Astrocyte (in vitro differentiated cells and primary cell): ENCODE measurements at regions not wholly inside any gene's neighbourhood (a gene's known extent, or its start where the extent isn't known, plus 50 kb on each side); places are given as distances from the start of the nearest gene placed in this dataset.
"Not testable (repeated sequence)": the region's sequence is repeated elsewhere in the genome, so short reads cannot be mapped to it uniquely, and the experiment has no call there.

Source experiments
- DNase-seq: peaks from one replicate; pipeline ENCODE4 v3.0.0-alpha.2; 2010; ENCODE audit warnings: low read depth
- FAIRE-seq: peaks from 2 replicates; lab custom pipeline; 2011; peaks lifted over from hg19 to GRCh38; lab: Jason Lieb, UNC
- H2AFZ ChIP-seq: 2 replicates; pipeline ENCODE4 v1.6.0; 2012; ENCODE audit warnings: low read depth, low read length, inconsistent platforms
- H3K27ac ChIP-seq: 2 replicates; pipeline ENCODE4 v1.5.1; 2011; ENCODE audit warnings: low read depth, low read length, inconsistent platforms
- H3K27me3 ChIP-seq: 2 replicates; pipeline ENCODE4 v1.6.0; 2011; ENCODE audit warnings: low read length, inconsistent platforms; ENCODE audit not compliant: insufficient read depth
- H3K36me3 ChIP-seq: 2 replicates; pipeline ENCODE4 v1.5.1; 2011; ENCODE audit warnings: low read length, inconsistent platforms; ENCODE audit not compliant: insufficient read depth
- H3K4me1 ChIP-seq: 2 replicates; pipeline ENCODE4 v1.5.1; 2011; ENCODE audit warnings: low read length, inconsistent platforms; ENCODE audit not compliant: insufficient read depth
- H3K4me2 ChIP-seq: 2 replicates; pipeline ENCODE4 v1.6.0; 2012; ENCODE audit warnings: low read length, inconsistent platforms
- H3K4me3 ChIP-seq: 2 replicates; pipeline ENCODE4 v1.5.1; 2011; ENCODE audit warnings: low read depth, mild to moderate bottlenecking, low read length, inconsistent platforms; ENCODE audit not compliant: insufficient read depth
- H3K79me2 ChIP-seq: 2 replicates; pipeline ENCODE4 v1.6.0; 2012; ENCODE audit warnings: mild to moderate bottlenecking, low read length, inconsistent platforms; ENCODE audit not compliant: insufficient read depth
- H3K9ac ChIP-seq: 2 replicates; pipeline ENCODE4 v1.6.0; 2012; ENCODE audit warnings: mild to moderate bottlenecking, low read length, inconsistent platforms
- H3K9me3 ChIP-seq: 2 replicates; pipeline ENCODE4 v1.5.1; 2012; ENCODE audit warnings: low read depth, mild to moderate bottlenecking, low read length, inconsistent platforms; ENCODE audit not compliant: insufficient read depth
- H4K20me1 ChIP-seq: 2 replicates; pipeline ENCODE4 v1.6.0; 2012; ENCODE audit warnings: low read length, inconsistent platforms; ENCODE audit not compliant: insufficient read depth
- H3K27ac Mint-ChIP-seq: one replicate; pipeline ENCODE4 v1.8.0; 2021; ENCODE audit warnings: mild to moderate bottlenecking, mixed read lengths; ENCODE audit not compliant: unreplicated experiment
- H3K27me3 Mint-ChIP-seq: one replicate; pipeline ENCODE4 v1.8.0; 2021; ENCODE audit warnings: low read depth, mixed read lengths; ENCODE audit not compliant: unreplicated experiment
- H3K36me3 Mint-ChIP-seq: one replicate; pipeline ENCODE4 v1.8.0; 2021; ENCODE audit warnings: low read depth, mixed read lengths; ENCODE audit not compliant: unreplicated experiment
- H3K4me1 Mint-ChIP-seq: one replicate; pipeline ENCODE4 v1.8.0; 2021; ENCODE audit warnings: low read depth, mixed read lengths; ENCODE audit not compliant: unreplicated experiment
- H3K4me3 Mint-ChIP-seq: one replicate; pipeline ENCODE4 v1.8.0; 2021; ENCODE audit warnings: mild to moderate bottlenecking, moderate library complexity, mixed read lengths; ENCODE audit not compliant: unreplicated experiment
- H3K9me3 Mint-ChIP-seq: one replicate; pipeline ENCODE4 v1.8.0; 2021; ENCODE audit warnings: mild to moderate bottlenecking, mixed read lengths; ENCODE audit not compliant: unreplicated experiment
- CTCF ChIP-seq: IDR thresholded peaks from 2 replicates; pipeline ENCODE4 v1.5.1; 2011; ENCODE audit warnings: low read depth, mild to moderate bottlenecking, inconsistent platforms, low read length, moderate library complexity; ENCODE audit not compliant: insufficient read depth
- EZH2 ChIP-seq: IDR thresholded peaks from 2 replicates; pipeline ENCODE4 v1.6.1; 2012; ENCODE audit warnings: mild to moderate bottlenecking, low read length, inconsistent platforms; ENCODE audit not compliant: insufficient read depth

- no peak overlapping the region for H2AFZ ChIP-seq
- DNase-seq (no peak), FAIRE-seq (no peak)
- no peak overlapping the region for H3K4me2 ChIP-seq
- H3K27ac ChIP-seq = no peak overlapping the region
- H3K27me3 ChIP-seq = no peaks in the 10 kb centered on the region
- no peak overlapping the region for H3K9ac ChIP-seq
- no peaks in the 10 kb centered on the region for H3K36me3 ChIP-seq
- Mint-ChIP-seq H3K36me3 (peaks cover 6% of the 10 kb centered on the region), H3K4me3 (no peak overlapping the region), H3K27me3 (no peaks in the 10 kb centered on the region), H3K9me3 (peaks cover 18% of the 10 kb centered on the region), H3K4me1 (peaks cover 11% of the 10 kb centered on the region), H3K27ac (no peak overlapping the region)
- H3K9me3 ChIP-seq = peaks cover 7% of the 10 kb centered on the region
- H4K20me1 ChIP-seq = no peaks in the 10 kb centered on the region
- H3K4me1 ChIP-seq = no peaks in the 10 kb centered on the region
- H3K79me2 ChIP-seq = no peaks in the 10 kb centered on the region
- no peak overlapping the region for H3K4me3 ChIP-seq
- TF ChIP-seq CTCF = no peak
- no peak for TF ChIP-seq EZH2
Observed at GRCh38 chr12:92393504-92393903, 247.9 kb upstream of the BTG1 start.

- not testable (repeated sequence) for H3K9ac ChIP-seq, H3K4me3 ChIP-seq, FAIRE-seq, H3K27ac Mint-ChIP-seq, H3K36me3 ChIP-seq, H3K4me1 ChIP-seq, H4K20me1 ChIP-seq, H3K4me2 ChIP-seq, H2AFZ ChIP-seq, H3K27me3 ChIP-seq, H3K27me3 Mint-ChIP-seq, H3K79me2 ChIP-seq, H3K9me3 ChIP-seq, DNase-seq, H3K27ac ChIP-seq, H3K4me3 Mint-ChIP-seq, H3K4me1 Mint-ChIP-seq, H3K36me3 Mint-ChIP-seq
- H3K9me3 Mint-ChIP-seq = peaks cover 18% of the 10 kb centered on the region
Observed at GRCh38 chr12:92391726-92392125, 246.1 kb upstream of the BTG1 start.

GRCh38 chr12:92389466-92389865 lies 243.8 kb upstream of the BTG1 start:
- Histone ChIP-seq H4K20me1 (no peaks in the 10 kb centered on the region), H3K4me1 (no peaks in the 10 kb centered on the region), H3K9ac (no peak overlapping the region), H3K79me2 (no peaks in the 10 kb centered on the region), H3K9me3 (peaks cover 7% of the 10 kb centered on the region), H3K4me3 (no peak overlapping the region), H2AFZ (no peak overlapping the region), H3K36me3 (no peaks in the 10 kb centered on the region), H3K4me2 (no peak overlapping the region), H3K27me3 (no peaks in the 10 kb centered on the region), H3K27ac (no peak overlapping the region)
- Mint-ChIP-seq H3K27ac (no peak overlapping the region), H3K4me1 (peaks cover 9% of the 10 kb centered on the region), H3K9me3 (peaks cover 17% of the 10 kb centered on the region), H3K27me3 (no peaks in the 10 kb centered on the region), H3K36me3 (peaks cover 6% of the 10 kb centered on the region), H3K4me3 (no peak overlapping the region)
- TF ChIP-seq CTCF = no peak
- no peak for TF ChIP-seq EZH2
- FAIRE-seq (no peak), DNase-seq (no peak)
